ENCODE measurements at regions not wholly inside any gene's neighbourhood (a gene's known extent, or its start where the extent isn't known, plus 50 kb on each side); places are given as distances from the start of the nearest gene placed in this dataset.

- H3K4me3 ChIP-seq (ENCODE audit: low read depth, low read length) = no peak overlapping the region
- DNase-seq (ENCODE audit: low read depth) = no peak
- TF ChIP-seq CTCF (conservative IDR thresholded peaks at IDR 0.05; ENCODE audit: low read depth, low read length) = no peak
Measured at GRCh38 chr16:65947951-65948350, 418.5 kb upstream of the CDH5 start.

- no peak for DNase-seq (ENCODE audit: low read depth)
- TF ChIP-seq CTCF (conservative IDR thresholded peaks at IDR 0.05; ENCODE audit: low read depth, low read length) = no peak
- H3K4me3 ChIP-seq (ENCODE audit: low read depth, low read length) = no peak overlapping the region
Measured at GRCh38 chr16:65945493-65945892, 421.0 kb upstream of the CDH5 start.

GRCh38 chr16:65944361-65944760, 422.1 kb upstream of the CDH5 start:
- no peak for TF ChIP-seq CTCF (conservative IDR thresholded peaks at IDR 0.05; ENCODE audit: low read depth, low read length)
- no peak for DNase-seq (ENCODE audit: low read depth)
- no peak overlapping the region for H3K4me3 ChIP-seq (ENCODE audit: low read depth, low read length)

GRCh38 chr16:65940711-65941110, 425.8 kb upstream of the CDH5 start:
- H3K4me3 ChIP-seq (ENCODE audit: low read depth, low read length) = no peak overlapping the region
- TF ChIP-seq CTCF (conservative IDR thresholded peaks at IDR 0.05; ENCODE audit: low read depth, low read length) = no peak
- DNase-seq (ENCODE audit: low read depth) = no peak

GRCh38 chr16:65938083-65938482, 428.4 kb upstream of the CDH5 start:
- DNase-seq (ENCODE audit: low read depth) = no peak
- TF ChIP-seq CTCF (conservative IDR thresholded peaks at IDR 0.05; ENCODE audit: low read depth, low read length) = no peak

GRCh38 chr16:65937455-65937854, 429.0 kb upstream of the CDH5 start:
- H3K4me3 ChIP-seq (ENCODE audit: low read depth, low read length) = no peak overlapping the region
- DNase-seq (ENCODE audit: low read depth) = no peak
- TF ChIP-seq CTCF (conservative IDR thresholded peaks at IDR 0.05; ENCODE audit: low read depth, low read length) = no peak

More at GRCh38 chr16:65938083-65938482, 428.4 kb upstream of the CDH5 start:
- no peak overlapping the region for H3K4me3 ChIP-seq (ENCODE audit: low read depth, low read length)

GRCh38 chr16:65936096-65936495, 430.4 kb upstream of the CDH5 start:
- DNase-seq (ENCODE audit: low read depth) = peak; percentile 9
- no peak for TF ChIP-seq CTCF (conservative IDR thresholded peaks at IDR 0.05; ENCODE audit: low read depth, low read length)
- no peak overlapping the region for H3K4me3 ChIP-seq (ENCODE audit: low read depth, low read length)

Measured in choroid plexus epithelial cell (primary cell).